ENCODE measurements at regions not wholly inside any gene's neighbourhood (a gene's known extent, or its start where the extent isn't known, plus 50 kb on each side); places are given as distances from the start of the nearest gene placed in this dataset.

- no peak for TF ChIP-seq CTCF (optimal IDR thresholded peaks at IDR 0.05 in 1 of 3, IDR thresholded peaks at IDR 0.05 in 1 of 3, conservative IDR thresholded peaks at IDR 0.05 in 1 of 3; ENCODE audit: extremely low read depth in 1 of 3, insufficient read depth in 2 of 3, low read length in 3 of 3)
- TF ChIP-seq EZH2 (IDR thresholded peaks at IDR 0.05; ENCODE audit: low read length), result no peak
These were observed 235.5 kb downstream of the OPA1 start for GRCh38 chr3:193828477-193828876.

All from keratinocyte (primary cell).